T-cell (primary cell): ENCODE measurements at regions not wholly inside any gene's neighbourhood (a gene's known extent, or its start where the extent isn't known, plus 50 kb on each side); places are given as distances from the start of the nearest gene placed in this dataset.

Experiments used
- ATAC-seq, 4 experiments: fragments of 200-7000 bp in 3 of 4; fragments of 150-1000 bp in 1 of 4; cut with Tn5 transposase; replicated peaks in 1 of 4; 1 replicate in 3 of 4; 2 replicates in 1 of 4; pipeline ENCODE4 v1.10.0; 2021; ENCODE audit warnings: moderate library complexity in 3 of 4, mild to moderate bottlenecking in 2 of 4, moderate number of reproducible peaks in 1 of 4
- CTCF ChIA-PET, 2 donors: fragments of 300-600 bp; sonication (Branson Sonifier 250); formaldehyde crosslinking; loops; one replicate each; lab custom pipeline; 2022; ENCODE audit warnings: antibody characterized with exemption in 2 of 2; lab: Charles Lee
- POLR2A ChIA-PET, 2 donors: fragments of 300-600 bp; sonication (Branson Sonifier 250); formaldehyde crosslinking; loops; one replicate each; lab custom pipeline; 2022; ENCODE audit warnings: antibody characterized with exemption in 2 of 2; lab: Charles Lee
- DNase-seq, 35 experiments: peaks; one replicate each; pipeline versions ENCODE4 v3.0.0 to v3.0.0-alpha.2; 2013 to 2023
- H3K27ac ChIP-seq: one replicate; pipeline ENCODE4 v1.5.1; 2013; ENCODE audit warnings: low read length
- H3K27me3 ChIP-seq, 2 experiments: replicated peaks in 1 of 2; 1 replicate in 1 of 2; 2 replicates in 1 of 2; pipeline versions ENCODE4 v1.6.1 to v1.7.0; 2013; ENCODE audit warnings: low read length in 1 of 2, mixed read lengths in 1 of 2; ENCODE audit not compliant: control insufficient read depth in 2 of 2, insufficient read depth in 2 of 2; ENCODE audit errors: extremely low read depth in 1 of 2
- H3K36me3 ChIP-seq, 2 donors: 1 replicate in 1 of 2; 2 replicates in 1 of 2; pipeline versions ENCODE4 v1.6.1 to v1.7.0; 2013; ENCODE audit warnings: low read length in 1 of 2; ENCODE audit not compliant: control insufficient read depth in 2 of 2, insufficient read depth in 1 of 2; ENCODE audit errors: extremely low read depth in 1 of 2
- H3K4me1 ChIP-seq, 2 experiments: 1 replicate in 1 of 2; 2 replicates in 1 of 2; pipeline versions ENCODE4 v1.6.1 to v1.7.0; 2013; ENCODE audit warnings: low read length in 2 of 2, mixed read lengths in 1 of 2; ENCODE audit not compliant: insufficient read depth in 2 of 2, control insufficient read depth in 1 of 2; ENCODE audit errors: extremely low read depth in 1 of 2
- H3K4me3 ChIP-seq, 2 donors: 1 replicate in 1 of 2; 2 replicates in 1 of 2; pipeline versions ENCODE4 v1.5.1 to v1.7.0; 2013; ENCODE audit warnings: mild to moderate bottlenecking in 2 of 2, low read length in 1 of 2, moderate library complexity in 1 of 2; ENCODE audit not compliant: control insufficient read depth in 1 of 2; ENCODE audit errors: extremely low read depth in 1 of 2
- H3K9me3 ChIP-seq: 2 replicates; pipeline ENCODE4 v1.7.0; 2013
- H3K27ac Mint-ChIP-seq, 2 donors: one replicate each; pipeline ENCODE4 v1.8.0; 2020 to 2021; ENCODE audit warnings: mild to moderate bottlenecking in 2 of 2, mixed read lengths in 2 of 2
- H3K27me3 Mint-ChIP-seq, 2 donors: one replicate each; pipeline ENCODE4 v1.8.0; 2021 to 2022; ENCODE audit warnings: mixed read lengths in 2 of 2
- H3K36me3 Mint-ChIP-seq: one replicate; pipeline ENCODE4 v1.8.0; 2021; ENCODE audit warnings: mixed read lengths
- H3K4me1 Mint-ChIP-seq, 3 donors: one replicate each; pipeline ENCODE4 v1.8.0; 2020 to 2022; ENCODE audit warnings: mixed read lengths in 3 of 3, mild to moderate bottlenecking in 1 of 3
- H3K4me3 Mint-ChIP-seq, 3 donors: one replicate each; pipeline ENCODE4 v1.8.0; 2020 to 2022; ENCODE audit warnings: mild to moderate bottlenecking in 3 of 3, mixed read lengths in 3 of 3, moderate library complexity in 3 of 3
- H3K9me3 Mint-ChIP-seq, 3 donors: one replicate each; pipeline ENCODE4 v1.8.0; 2020 to 2022; ENCODE audit warnings: mixed read lengths in 3 of 3
- WGBS: methylation state at CpG from one replicate; pipeline ENCODE4 v1.1.5; 2013; ENCODE audit warnings: missing lambda C conversion rate; ENCODE audit not compliant: insufficient coverage; 5-methylcytosine and 5-hydroxymethylcytosine counted together

GRCh38 chrX:45683914-45684313, 483.2 kb upstream of the DIPK2B start:
- Histone ChIP-seq H3K27me3 (no peaks in the 10 kb centered on the region), H3K4me1 (no peaks in the 10 kb centered on the region), H3K9me3 (no peaks in the 10 kb centered on the region), H3K27ac (no peak overlapping the region), H3K36me3 (no peaks in the 10 kb centered on the region), H3K4me3 (no peak overlapping the region)
- no peaks in the 10 kb centered on the region for H3K36me3 Mint-ChIP-seq
- CTCF ChIA-PET: no interaction called here
- POLR2A ChIA-PET: no interaction called here
- no CpG with 5 or more reads among the region's 1 CpG for WGBS
- H3K27ac Mint-ChIP-seq: no peak overlapping the region
- ATAC-seq (no peak), DNase-seq (no peak)
- H3K4me1 Mint-ChIP-seq: no peaks in the 10 kb centered on the region
- H3K9me3 Mint-ChIP-seq: no peaks in the 10 kb centered on the region
- peaks cover 0 to 3% of the 10 kb centered on the region in 2 donors for H3K27me3 Mint-ChIP-seq
- no peak overlapping the region for H3K4me3 Mint-ChIP-seq

DNA sequence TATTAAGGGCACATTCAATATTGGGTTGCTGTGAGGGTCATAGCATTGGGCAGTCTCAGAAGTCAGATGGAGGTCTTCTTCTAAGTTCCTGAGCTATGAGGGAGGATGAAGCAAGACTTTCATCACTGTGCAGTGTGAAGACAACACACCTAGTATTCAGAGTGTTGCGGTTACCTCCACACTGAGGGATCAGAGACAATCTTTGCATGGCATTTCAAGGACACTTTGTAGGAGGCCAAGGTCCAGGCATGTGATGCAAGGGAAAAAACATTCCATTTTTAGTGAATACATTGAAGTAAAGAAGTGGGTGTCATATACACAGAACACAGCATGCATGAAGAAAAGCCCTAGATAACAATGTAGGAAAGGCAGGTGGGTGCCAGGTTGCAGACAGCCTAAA, 481.2 kb upstream of the DIPK2B start:
- no peak overlapping the region for H3K27ac Mint-ChIP-seq
- Histone ChIP-seq H3K4me1 (no peaks in the 10 kb centered on the region), H3K27ac (no peak overlapping the region), H3K4me3 (no peak overlapping the region), H3K27me3 (no peaks in the 10 kb centered on the region), H3K36me3 (no peaks in the 10 kb centered on the region), H3K9me3 (no peaks in the 10 kb centered on the region)
- H3K27me3 Mint-ChIP-seq: peaks cover 0 to 3% of the 10 kb centered on the region in 2 donors
- no peak for DNase-seq
- no peak for ATAC-seq
- ChIA-PET CTCF (no interaction called here), POLR2A (interaction anchor here in 1 of 2 donors (1.0 kb wide), 1 partner anchor 9 kb away, joined by 4 read pairs; no protein-coding TSS in a partner anchor)
- no peaks in the 10 kb centered on the region for H3K4me1 Mint-ChIP-seq
- no peak overlapping the region for H3K4me3 Mint-ChIP-seq
- no CpG with 5 or more reads among the region's 1 CpG for WGBS
- no peaks in the 10 kb centered on the region for H3K9me3 Mint-ChIP-seq
- no peaks in the 10 kb centered on the region for H3K36me3 Mint-ChIP-seq

DNA sequence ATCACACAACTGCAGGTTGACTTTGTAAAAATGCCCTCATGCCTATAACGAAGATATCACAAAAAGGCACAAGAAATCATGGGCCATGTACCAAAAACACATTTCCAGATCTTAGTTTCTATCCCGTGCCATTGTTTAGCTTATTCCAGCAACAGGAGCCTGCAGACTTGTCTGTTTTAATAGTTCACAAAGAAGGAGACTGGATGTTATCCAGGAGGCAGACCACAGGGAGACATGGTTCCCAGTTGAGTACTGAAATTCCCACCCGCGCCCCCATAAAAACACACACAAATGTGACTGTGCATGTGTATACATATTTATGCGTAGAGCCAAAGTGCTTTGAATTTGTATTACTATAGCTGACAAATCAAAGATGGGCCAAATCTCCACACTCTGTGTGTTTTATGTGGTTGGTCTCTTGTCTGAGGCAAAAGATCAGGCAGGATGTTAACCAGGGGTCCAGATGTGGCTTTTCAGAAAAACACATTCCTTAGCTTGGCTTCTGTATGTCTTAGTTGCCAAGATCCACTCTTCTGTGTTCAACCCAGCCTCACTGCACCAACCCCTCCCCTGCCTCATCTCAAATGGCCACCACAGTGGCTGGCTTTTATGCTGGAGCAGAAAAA, 469.2 kb upstream of the DIPK2B start:
- peaks cover 0 to under 1% (median 0%) of the 10 kb centered on the region in 3 donors for H3K9me3 Mint-ChIP-seq
- peaks cover 0 to 3% of the 10 kb centered on the region in 2 experiments for H3K27me3 ChIP-seq
- H3K27ac ChIP-seq: no peak overlapping the region
- H3K4me1 Mint-ChIP-seq: no peaks in the 10 kb centered on the region
- H3K27me3 Mint-ChIP-seq: peaks cover 0 to under 1% of the 10 kb centered on the region in 2 donors
- H3K4me1 ChIP-seq: no peaks in the 10 kb centered on the region
- no peaks in the 10 kb centered on the region for H3K36me3 ChIP-seq
- no peaks in the 10 kb centered on the region for H3K36me3 Mint-ChIP-seq
- H3K27ac Mint-ChIP-seq: no peak overlapping the region
- CTCF ChIA-PET: no interaction called here
- ATAC-seq (no peak), DNase-seq (no peak)
- WGBS: no CpG with 5 or more reads among the region's 5 CpGs
- POLR2A ChIA-PET: no interaction called here
- H3K4me3 Mint-ChIP-seq: no peak overlapping the region
- no peaks in the 10 kb centered on the region for H3K9me3 ChIP-seq
- no peak overlapping the region for H3K4me3 ChIP-seq

- Histone ChIP-seq H3K27me3 (peaks cover 0 to 3% of the 10 kb centered on the region in 2 experiments), H3K4me3 (no peak overlapping the region), H3K27ac (no peak overlapping the region), H3K9me3 (no peaks in the 10 kb centered on the region), H3K4me1 (no peaks in the 10 kb centered on the region), H3K36me3 (no peaks in the 10 kb centered on the region)
- Mint-ChIP-seq H3K4me1 (no peaks in the 10 kb centered on the region), H3K27ac (no peak overlapping the region), H3K4me3 (no peak overlapping the region), H3K36me3 (no peaks in the 10 kb centered on the region), H3K27me3 (no peaks in the 10 kb centered on the region), H3K9me3 (no peaks in the 10 kb centered on the region)
- ChIA-PET CTCF (no interaction called here), POLR2A (no interaction called here)
- no peak for ATAC-seq
- DNase-seq: no peak
- WGBS: no CpG with 5 or more reads among the region's 6 CpGs
Measured at GRCh38 chrX:45668686-45669443, 468.2 kb upstream of the DIPK2B start.

DNA sequence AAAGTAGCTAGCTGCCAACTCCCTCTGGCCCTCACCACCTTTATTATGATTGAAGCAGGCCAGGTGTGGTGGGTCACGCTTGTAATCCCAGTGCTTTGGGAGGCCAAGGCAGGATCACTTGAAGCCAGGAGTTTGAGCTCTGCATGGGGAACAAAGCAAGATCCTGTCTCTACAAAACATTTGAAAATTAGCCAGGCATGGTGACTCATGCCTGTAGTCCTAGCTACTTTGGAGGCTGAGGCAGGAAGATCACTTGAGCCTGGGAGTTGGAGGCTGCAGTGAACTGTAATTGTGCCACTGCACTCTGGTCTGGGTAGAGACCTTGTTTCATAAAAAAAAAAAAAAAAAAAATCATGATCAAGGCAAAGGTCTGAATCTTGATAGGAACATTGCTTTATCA, 467.0 kb upstream of the DIPK2B start:
- CTCF ChIA-PET: no interaction called here

GRCh38 chrX:45664727-45665290, 464.1 kb upstream of the DIPK2B start:
- Histone ChIP-seq H3K4me1 (no peaks in the 10 kb centered on the region), H3K27ac (no peak overlapping the region), H3K4me3 (no peak overlapping the region), H3K9me3 (no peaks in the 10 kb centered on the region), H3K27me3 (no peaks in the 10 kb centered on the region), H3K36me3 (no peaks in the 10 kb centered on the region)
- POLR2A ChIA-PET: no interaction called here
- no peaks in the 10 kb centered on the region for H3K27me3 Mint-ChIP-seq
- no peak overlapping the region for H3K4me3 Mint-ChIP-seq
- H3K36me3 Mint-ChIP-seq: no peaks in the 10 kb centered on the region
- CTCF ChIA-PET: interaction anchor here in 1 of 2 donors (0.6 kb wide), 1 partner anchor 679 kb away, joined by 6 read pairs; no protein-coding TSS in a partner anchor
- 89% methylated on average over 11 of the region's 19 CpGs for WGBS
- no peaks in the 10 kb centered on the region for H3K4me1 Mint-ChIP-seq
- H3K27ac Mint-ChIP-seq: no peak overlapping the region
- DNase-seq (no peak), ATAC-seq (no peak)
- no peaks in the 10 kb centered on the region for H3K9me3 Mint-ChIP-seq

More for the DNA sequence above, 467.0 kb upstream of the DIPK2B start:
- no peaks in the 10 kb centered on the region for H3K4me1 Mint-ChIP-seq
- Histone ChIP-seq H3K27ac (no peak overlapping the region), H3K27me3 (no peaks in the 10 kb centered on the region), H3K4me1 (no peaks in the 10 kb centered on the region), H3K36me3 (no peaks in the 10 kb centered on the region), H3K4me3 (no peak overlapping the region), H3K9me3 (no peaks in the 10 kb centered on the region)
- H3K4me3 Mint-ChIP-seq: no peak overlapping the region
- no peak overlapping the region for H3K27ac Mint-ChIP-seq
- ATAC-seq (no peak), DNase-seq (no peak)
- POLR2A ChIA-PET: no interaction called here
- WGBS: no CpG with 5 or more reads among the region's 1 CpG
- no peaks in the 10 kb centered on the region for H3K9me3 Mint-ChIP-seq
- no peaks in the 10 kb centered on the region for H3K27me3 Mint-ChIP-seq
- no peaks in the 10 kb centered on the region for H3K36me3 Mint-ChIP-seq
